ENCODE measurements at regions not wholly inside any gene's neighbourhood (a gene's known extent, or its start where the extent isn't known, plus 50 kb on each side); places are given as distances from the start of the nearest gene placed in this dataset.

GRCh38 chr1:173276922-173277800, 70.0 kb upstream of the TNFSF4 start:
- H2AFZ ChIP-seq (ENCODE audit: low read depth, low read length, poor library complexity, severe bottlenecking) = no peak overlapping the region
- ChIA-PET POLR2A (no interaction called here), RAD21 (ENCODE audit: low non-redundant PET in 1 of 2, low total read pairs in 2 of 2, uncharacterized antibody in 2 of 2, unreplicated experiment in 2 of 2) (no interaction called here), CTCF (no interaction called here)
- no peaks in the 10 kb centered on the region for H3K9me3 ChIP-seq (ENCODE audit: control insufficient read depth in 1 of 2, insufficient read depth in 1 of 2, low read depth in 1 of 2, low read length in 2 of 2)
- H3K9me2 ChIP-seq (ENCODE audit: insufficient read depth) = 0 out of 2 replicates have a peak, but pooled peaks cover 5% of the 10 kb centered on the region
- ATAC-seq (no peak), DNase-seq (ENCODE audit: low read depth, low spot score) (no peak)
- BruUV-seq (replicated peaks) = no TSS peak
- no peaks in the 10 kb centered on the region for H3K4me1 ChIP-seq (ENCODE audit: control insufficient read depth in 1 of 2, insufficient read depth in 2 of 2, low read length in 2 of 2)
- no peaks in the 10 kb centered on the region for H4K20me1 ChIP-seq (ENCODE audit: insufficient read depth)
- H3K36me3 ChIP-seq (ENCODE audit: control insufficient read depth in 1 of 2, insufficient read depth in 2 of 2, low read length in 2 of 2) = no peaks in the 10 kb centered on the region
- H3K79me2 ChIP-seq (ENCODE audit: insufficient read depth, low read length) = no peaks in the 10 kb centered on the region
- no peak overlapping the region for H3K4me2 ChIP-seq (ENCODE audit: low read length)
- intact Hi-C loops (cut with micrococcal nuclease) = no loop called here
- TF ChIP-seq POLR2AphosphoS5 (IDR thresholded peaks at IDR 0.05; ENCODE audit: low read depth, low read length) (no peak), EZH2phosphoT487 (IDR thresholded peaks at IDR 0.05; ENCODE audit: borderline replicate concordance) (no peak), ZFX (IDR thresholded peaks at IDR 0.05) (no peak), FOSL1 (IDR thresholded peaks at IDR 0.05; ENCODE audit: low read depth) (no peak), ZNF274 (IDR thresholded peaks at IDR 0.05; ENCODE audit: low read depth, low read length) (no peak), TCF7L2 (IDR thresholded peaks at IDR 0.05; ENCODE audit: borderline replicate concordance, extremely low read depth, insufficient read depth, insufficient read length) (no peak), SP1 (IDR thresholded peaks at IDR 0.05; ENCODE audit: low read depth) (no peak), CTCF (IDR thresholded peaks at IDR 0.05 in 2 of 3, conservative IDR thresholded peaks at IDR 0.05 in 1 of 3; ENCODE audit: borderline replicate concordance in 1 of 3, insufficient read depth in 1 of 3, low read depth in 2 of 3, low read length in 2 of 3) (no peak), ELF1 (IDR thresholded peaks at IDR 0.05; ENCODE audit: borderline replicate concordance, low read depth) (no peak), EZH2 (IDR thresholded peaks at IDR 0.05) (no peak)
- TF ChIP-seq, protein P1, sequence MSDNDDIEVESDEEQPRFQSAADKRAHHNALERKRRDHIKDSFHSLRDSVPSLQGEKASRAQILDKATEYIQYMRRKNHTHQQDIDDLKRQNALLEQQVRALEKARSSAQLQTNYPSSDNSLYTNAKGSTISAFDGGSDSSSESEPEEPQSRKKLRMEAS (IDR thresholded peaks at IDR 0.05) = no peak
- H3K27ac ChIP-seq (ENCODE audit: low read depth, low read length) = no peak overlapping the region
- H3K9ac ChIP-seq (ENCODE audit: low read length) = no peak overlapping the region
- H3K4me3 ChIP-seq (replicated peaks in 1 of 2; ENCODE audit: low read depth in 1 of 2, low read length in 2 of 2) = no peak overlapping the region
- H3K27me3 ChIP-seq (ENCODE audit: insufficient read depth, low read length) = no peaks in the 10 kb centered on the region
